ENCODE measurements at regions not wholly inside any gene's neighbourhood (a gene's known extent, or its start where the extent isn't known, plus 50 kb on each side); places are given as distances from the start of the nearest gene placed in this dataset.

DNA sequence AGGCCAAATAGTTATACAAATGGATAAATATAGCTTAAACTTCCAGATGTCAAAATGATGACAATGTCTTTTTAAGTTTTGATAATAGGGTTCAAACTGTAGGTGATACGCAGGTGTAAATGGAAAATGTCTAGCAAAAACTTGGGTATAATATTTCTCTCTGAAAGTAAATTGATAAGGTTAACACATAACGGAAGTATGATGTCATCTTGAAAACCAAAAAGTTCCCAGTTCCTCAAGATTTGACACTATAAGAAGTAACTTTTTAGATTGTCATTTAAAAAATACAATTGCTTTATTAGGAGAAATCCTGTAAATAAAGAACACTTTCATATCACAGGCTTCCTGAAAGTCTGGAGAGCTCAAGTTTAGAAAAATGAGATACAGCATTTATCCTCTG is 483.4 kb downstream of the FRK start:
- no peak overlapping the region for H2AFZ ChIP-seq (ENCODE audit: low read depth, low read length, poor library complexity, severe bottlenecking)
- CTCF ChIA-PET = no interaction called here
- DNase-seq (ENCODE audit: low read depth, low spot score) (no peak), ATAC-seq (no peak)
- BruUV-seq (replicated peaks) = no TSS peak
- no peaks in the 10 kb centered on the region for H3K79me2 ChIP-seq (ENCODE audit: insufficient read depth, low read length)
- no peak overlapping the region for H3K4me3 ChIP-seq (replicated peaks in 1 of 2; ENCODE audit: low read depth in 1 of 2, low read length in 2 of 2)
- no peaks in the 10 kb centered on the region for H4K20me1 ChIP-seq (ENCODE audit: insufficient read depth)
- POLR2A ChIA-PET = no interaction called here
- peaks cover 3% of the 10 kb centered on the region for H3K27me3 ChIP-seq (ENCODE audit: insufficient read depth, low read length)
- H3K27ac ChIP-seq (ENCODE audit: low read depth, low read length) = no peak overlapping the region
- H3K9ac ChIP-seq (ENCODE audit: low read length) = no peak overlapping the region
- H3K4me2 ChIP-seq (ENCODE audit: low read length) = no peak overlapping the region
- no peaks in the 10 kb centered on the region for H3K4me1 ChIP-seq (ENCODE audit: control insufficient read depth in 1 of 2, insufficient read depth in 2 of 2, low read length in 2 of 2)
- H3K9me2 ChIP-seq (ENCODE audit: insufficient read depth) = no peaks in the 10 kb centered on the region
- RAD21 ChIA-PET (ENCODE audit: low non-redundant PET in 1 of 2, low total read pairs in 2 of 2, uncharacterized antibody in 2 of 2, unreplicated experiment in 2 of 2) = no interaction called here
- TF ChIP-seq ZFX (IDR thresholded peaks at IDR 0.05) (no peak), RAD21 (IDR thresholded peaks at IDR 0.05; ENCODE audit: low read depth) (no peak), JUND (IDR thresholded peaks at IDR 0.05) (no peak), TCF7L2 (IDR thresholded peaks at IDR 0.05; ENCODE audit: borderline replicate concordance, extremely low read depth, insufficient read depth, insufficient read length) (no peak)
- H3K36me3 ChIP-seq (ENCODE audit: control insufficient read depth in 1 of 2, insufficient read depth in 2 of 2, low read length in 2 of 2) = no peaks in the 10 kb centered on the region
- no peaks in the 10 kb centered on the region for H3K9me3 ChIP-seq (ENCODE audit: control insufficient read depth in 1 of 2, insufficient read depth in 1 of 2, low read depth in 1 of 2, low read length in 2 of 2)
- intact Hi-C loops (cut with micrococcal nuclease) = no loop called here

DNA sequence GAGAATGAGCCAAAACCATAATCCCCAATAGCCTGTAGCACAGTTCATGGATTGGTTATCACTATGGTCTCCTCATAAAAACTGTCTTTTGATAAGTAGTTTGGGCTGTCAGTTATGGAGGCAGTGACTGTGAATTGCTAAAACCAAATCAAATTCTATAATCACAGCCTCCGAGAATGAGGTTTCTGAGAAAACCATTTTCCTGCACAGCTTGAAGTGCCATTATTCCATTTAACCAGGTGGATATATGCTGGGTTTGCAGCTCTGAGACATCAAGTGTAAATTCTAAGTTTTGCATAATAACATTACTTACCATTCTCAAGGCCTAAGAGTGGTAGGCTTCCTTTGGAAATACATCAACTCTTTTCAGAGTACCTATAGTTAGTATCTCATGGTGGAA is 485.4 kb downstream of the FRK start:
- Histone ChIP-seq H2AFZ (ENCODE audit: low read depth, low read length, poor library complexity, severe bottlenecking) (no peak overlapping the region), H3K36me3 (ENCODE audit: control insufficient read depth in 1 of 2, insufficient read depth in 2 of 2, low read length in 2 of 2) (no peaks in the 10 kb centered on the region), H4K20me1 (ENCODE audit: insufficient read depth) (no peaks in the 10 kb centered on the region), H3K27ac (ENCODE audit: low read depth, low read length) (no peak overlapping the region), H3K27me3 (ENCODE audit: insufficient read depth, low read length) (no peaks in the 10 kb centered on the region), H3K4me2 (ENCODE audit: low read length) (no peak overlapping the region), H3K4me3 (replicated peaks in 1 of 2; ENCODE audit: low read depth in 1 of 2, low read length in 2 of 2) (no peak overlapping the region), H3K9me3 (ENCODE audit: control insufficient read depth in 1 of 2, insufficient read depth in 1 of 2, low read depth in 1 of 2, low read length in 2 of 2) (no peaks in the 10 kb centered on the region), H3K9me2 (ENCODE audit: insufficient read depth) (no peaks in the 10 kb centered on the region), H3K9ac (ENCODE audit: low read length) (no peak overlapping the region), H3K79me2 (ENCODE audit: insufficient read depth, low read length) (no peaks in the 10 kb centered on the region), H3K4me1 (ENCODE audit: control insufficient read depth in 1 of 2, insufficient read depth in 2 of 2, low read length in 2 of 2) (no peaks in the 10 kb centered on the region)
- no peak for DNase-seq (ENCODE audit: low read depth, low spot score)
- no TSS peak for BruUV-seq (replicated peaks)
- ChIA-PET POLR2A (no interaction called here), CTCF (no interaction called here), RAD21 (ENCODE audit: low non-redundant PET in 1 of 2, low total read pairs in 2 of 2, uncharacterized antibody in 2 of 2, unreplicated experiment in 2 of 2) (no interaction called here)
- no peak for TF ChIP-seq POLR2A (IDR thresholded peaks at IDR 0.05; ENCODE audit: borderline replicate concordance, extremely low read depth, insufficient read depth, insufficient read length)
- TF ChIP-seq, protein P1, sequence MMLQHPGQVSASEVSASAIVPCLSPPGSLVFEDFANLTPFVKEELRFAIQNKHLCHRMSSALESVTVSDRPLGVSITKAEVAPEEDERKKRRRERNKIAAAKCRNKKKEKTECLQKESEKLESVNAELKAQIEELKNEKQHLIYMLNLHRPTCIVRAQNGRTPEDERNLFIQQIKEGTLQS (IDR thresholded peaks at IDR 0.05) = no peak
- no peak for TF ChIP-seq EGR1 (IDR thresholded peaks at IDR 0.05; ENCODE audit: low read depth)
- TF ChIP-seq TCF7L2 (IDR thresholded peaks at IDR 0.05; ENCODE audit: borderline replicate concordance, extremely low read depth, insufficient read depth, insufficient read length) = no peak
- no peak for TF ChIP-seq SP1 (IDR thresholded peaks at IDR 0.05; ENCODE audit: low read depth)
- no peak for TF ChIP-seq ELF1 (IDR thresholded peaks at IDR 0.05; ENCODE audit: borderline replicate concordance, low read depth)
- no peak for TF ChIP-seq CEBPB (IDR thresholded peaks at IDR 0.05; ENCODE audit: low read depth)
- intact Hi-C loops (cut with micrococcal nuclease) = no loop called here
- ATAC-seq = no peak
